Fibroblast of lung (primary cell): ENCODE measurements at regions not wholly inside any gene's neighbourhood (a gene's known extent, or its start where the extent isn't known, plus 50 kb on each side); places are given as distances from the start of the nearest gene placed in this dataset.

Experiments used
- EZH2 ChIP-seq: IDR thresholded peaks from 2 replicates; pipeline ENCODE4 v1.5.1; 2012; ENCODE audit warnings: low read length, control low read depth, mild to moderate bottlenecking; ENCODE audit errors: missing control alignments
- TF ChIP-seq, protein P1 (sequence below), 2 donors: IDR thresholded peaks in 1 of 2; conservative IDR thresholded peaks in 1 of 2; 1 replicate in 1 of 2; 2 replicates in 1 of 2; pipeline ENCODE4 v1.5.1; 2011 to 2012; ENCODE audit warnings: low read length in 2 of 2, control low read depth in 1 of 2, inconsistent platforms in 1 of 2, low read depth in 1 of 2, mild to moderate bottlenecking in 1 of 2

DNA sequence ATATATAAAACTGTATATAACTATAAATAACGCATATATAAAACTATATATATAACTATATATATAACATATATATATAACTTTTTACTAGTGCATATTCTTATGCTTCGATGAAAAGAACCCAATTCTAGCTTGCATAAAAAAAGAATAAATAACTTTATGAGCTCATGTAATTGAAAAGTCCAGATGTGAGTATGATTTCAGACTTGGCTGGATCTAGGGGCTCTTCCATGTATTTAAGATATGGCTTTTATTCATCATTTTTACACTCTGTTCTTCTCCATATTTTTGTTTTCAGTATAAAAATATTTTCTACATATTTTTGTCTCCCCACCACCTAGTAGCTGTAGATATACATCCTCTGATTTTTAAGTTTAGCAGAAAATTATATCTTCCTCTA is 417.5 kb downstream of the CDH11 start:
- TF ChIP-seq, protein P1, sequence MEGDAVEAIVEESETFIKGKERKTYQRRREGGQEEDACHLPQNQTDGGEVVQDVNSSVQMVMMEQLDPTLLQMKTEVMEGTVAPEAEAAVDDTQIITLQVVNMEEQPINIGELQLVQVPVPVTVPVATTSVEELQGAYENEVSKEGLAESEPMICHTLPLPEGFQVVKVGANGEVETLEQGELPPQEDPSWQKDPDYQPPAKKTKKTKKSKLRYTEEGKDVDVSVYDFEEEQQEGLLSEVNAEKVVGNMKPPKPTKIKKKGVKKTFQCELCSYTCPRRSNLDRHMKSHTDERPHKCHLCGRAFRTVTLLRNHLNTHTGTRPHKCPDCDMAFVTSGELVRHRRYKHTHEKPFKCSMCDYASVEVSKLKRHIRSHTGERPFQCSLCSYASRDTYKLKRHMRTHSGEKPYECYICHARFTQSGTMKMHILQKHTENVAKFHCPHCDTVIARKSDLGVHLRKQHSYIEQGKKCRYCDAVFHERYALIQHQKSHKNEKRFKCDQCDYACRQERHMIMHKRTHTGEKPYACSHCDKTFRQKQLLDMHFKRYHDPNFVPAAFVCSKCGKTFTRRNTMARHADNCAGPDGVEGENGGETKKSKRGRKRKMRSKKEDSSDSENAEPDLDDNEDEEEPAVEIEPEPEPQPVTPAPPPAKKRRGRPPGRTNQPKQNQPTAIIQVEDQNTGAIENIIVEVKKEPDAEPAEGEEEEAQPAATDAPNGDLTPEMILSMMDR (conservative IDR thresholded peaks at IDR 0.05 in 1 of 2, IDR thresholded peaks at IDR 0.05 in 1 of 2; ENCODE audit: low read depth in 1 of 2, low read length in 2 of 2): no peak
- TF ChIP-seq EZH2: no peak
